B cell (primary cell): ENCODE measurements at regions not wholly inside any gene's neighbourhood (a gene's known extent, or its start where the extent isn't known, plus 50 kb on each side); places are given as distances from the start of the nearest gene placed in this dataset.

Source experiments
- ATAC-seq: fragments of 200-7000 bp; cut with Tn5 transposase; one replicate; pipeline ENCODE4 v1.10.0; 2021; ENCODE audit warnings: low read depth, mild to moderate bottlenecking, moderate number of reproducible peaks, moderate library complexity
- CTCF ChIA-PET: fragments of 350-600 bp; sonication (Branson Sonifier 250); formaldehyde crosslinking; loops from one replicate; lab custom pipeline; 2021; ENCODE audit warnings: antibody characterized with exemption, inconsistent platforms; lab: Charles Lee
- POLR2A ChIA-PET: fragments of 350-600 bp; sonication (Branson Sonifier 250); formaldehyde crosslinking; loops from one replicate; lab custom pipeline; 2021; ENCODE audit warnings: antibody characterized with exemption; lab: Charles Lee
- DNase-seq: peaks from one replicate; pipeline ENCODE4 v3.0.0; 2013
- H2AFZ ChIP-seq: 2 replicates; pipeline ENCODE4 v1.6.1; 2012; ENCODE audit warnings: mild to moderate bottlenecking, low read depth, low read length; ENCODE audit not compliant: insufficient read depth, poor library complexity, severe bottlenecking
- H3K27ac ChIP-seq, 2 donors: 1 replicate in 1 of 2; 2 replicates in 1 of 2; pipeline ENCODE4 v1.5.1; 2012 to 2013; ENCODE audit warnings: low read length in 2 of 2, mild to moderate bottlenecking in 2 of 2, moderate library complexity in 1 of 2
- H3K27me3 ChIP-seq, 4 experiments: fragments of 200-600 bp in 1 of 4; sonication (generic) in 1 of 4; replicated peaks in 1 of 4; 1 replicate in 2 of 4; 2 replicates in 2 of 4; pipeline versions ENCODE4 v1.6.1 to v1.7.0; 2013 to 2016; ENCODE audit warnings: low read length in 3 of 4, mild to moderate bottlenecking in 2 of 4, mixed read lengths in 1 of 4, moderate library complexity in 1 of 4; ENCODE audit not compliant: insufficient read depth in 4 of 4, control insufficient read depth in 3 of 4; ENCODE audit errors: control extremely low read depth in 1 of 4
- H3K36me3 ChIP-seq, 2 experiments: replicated peaks in 1 of 2; 1 replicate in 1 of 2; 2 replicates in 1 of 2; pipeline versions ENCODE4 v1.6.1 to v1.7.1; 2013; ENCODE audit warnings: low read length in 1 of 2; ENCODE audit not compliant: insufficient read depth in 2 of 2, control insufficient read depth in 1 of 2; ENCODE audit errors: control extremely low read depth in 1 of 2, extremely low read depth in 1 of 2
- H3K4me1 ChIP-seq, 2 donors: fragments of 200-600 bp in 1 of 2; sonication (generic) in 1 of 2; 1 replicate in 1 of 2; 2 replicates in 1 of 2; pipeline versions ENCODE4 v1.5.1 to v1.6.1; 2013 to 2017; ENCODE audit warnings: low read length in 2 of 2; ENCODE audit not compliant: control insufficient read depth in 2 of 2, insufficient read depth in 2 of 2
- H3K4me2 ChIP-seq: replicated peaks from 2 replicates; pipeline ENCODE3; 2012; ENCODE audit warnings: mild to moderate bottlenecking, low read depth, low read length; ENCODE audit not compliant: poor library complexity, severe bottlenecking
- H3K4me3 ChIP-seq, 5 experiments: fragments of 200-600 bp in 1 of 5; sonication (generic) in 1 of 5; 1 replicate in 3 of 5; 2 replicates in 2 of 5; pipeline versions ENCODE4 v1.5.1 to v1.7.0; 2011 to 2016; ENCODE audit warnings: low read length in 4 of 5, mild to moderate bottlenecking in 4 of 5, low read depth in 2 of 5, control low read depth in 1 of 5, moderate library complexity in 1 of 5; ENCODE audit not compliant: insufficient read depth in 1 of 5; ENCODE audit errors: control extremely low read depth in 1 of 5, extremely low read depth in 1 of 5
- H3K79me2 ChIP-seq: fragments of 200-600 bp; sonication (generic); one replicate; pipeline ENCODE4 v1.6.0; 2016; ENCODE audit warnings: low read length; ENCODE audit not compliant: control insufficient read depth, insufficient read depth
- H3K9ac ChIP-seq: fragments of 200-600 bp; sonication (generic); 2 replicates; pipeline ENCODE4 v1.6.1; 2017; ENCODE audit warnings: mild to moderate bottlenecking, low read length, moderate library complexity
- H3K9me3 ChIP-seq, 3 donors: one replicate each; pipeline versions ENCODE4 v1.6.1 to v1.7.1; 2013; ENCODE audit warnings: low read length in 2 of 3; ENCODE audit not compliant: control insufficient read depth in 2 of 3, insufficient read depth in 1 of 3; ENCODE audit errors: control extremely low read depth in 1 of 3
- H4K20me1 ChIP-seq: 2 replicates; pipeline ENCODE4 v1.6.0; 2012; ENCODE audit warnings: mild to moderate bottlenecking, low read length; ENCODE audit not compliant: insufficient read depth, control insufficient read depth, poor library complexity, severe bottlenecking
- H3K27ac Mint-ChIP-seq: one replicate; pipeline ENCODE4 v1.8.0; 2021; ENCODE audit warnings: mixed read lengths
- H3K27me3 Mint-ChIP-seq: one replicate; pipeline ENCODE4 v1.8.0; 2021; ENCODE audit warnings: mixed read lengths
- H3K4me1 Mint-ChIP-seq: one replicate; pipeline ENCODE4 v1.8.0; 2021; ENCODE audit warnings: mixed read lengths
- H3K4me3 Mint-ChIP-seq: one replicate; pipeline ENCODE4 v1.8.0; 2021; ENCODE audit warnings: mixed read lengths
- H3K9me3 Mint-ChIP-seq: one replicate; pipeline ENCODE4 v1.8.0; 2022; ENCODE audit warnings: mixed read lengths; ENCODE audit not compliant: insufficient read depth
- EZH2 ChIP-seq: IDR thresholded peaks from 2 replicates; pipeline ENCODE4 v1.6.1; 2012; ENCODE audit warnings: borderline replicate concordance, low read depth, mild to moderate bottlenecking, moderate library complexity, low read length; ENCODE audit not compliant: insufficient read depth, poor library complexity, severe bottlenecking
- WGBS: methylation state at CpG from one replicate; pipeline ENCODE4 v1.1.5; 2013; ENCODE audit warnings: missing lambda C conversion rate; ENCODE audit not compliant: insufficient coverage; 5-methylcytosine and 5-hydroxymethylcytosine counted together
- intact Hi-C: fragments of 100-400 bp; cut with micrococcal nuclease; formaldehyde crosslinking; loops from one replicate; pipeline ENCODE4 v1.10.0; 2022
- TF ChIP-seq, protein P1 (sequence below): fragments of 200-600 bp; IDR thresholded peaks from one replicate; pipeline ENCODE4 v1.8.0; 2022; ENCODE audit warnings: antibody characterized with exemption, mild to moderate bottlenecking

DNA sequence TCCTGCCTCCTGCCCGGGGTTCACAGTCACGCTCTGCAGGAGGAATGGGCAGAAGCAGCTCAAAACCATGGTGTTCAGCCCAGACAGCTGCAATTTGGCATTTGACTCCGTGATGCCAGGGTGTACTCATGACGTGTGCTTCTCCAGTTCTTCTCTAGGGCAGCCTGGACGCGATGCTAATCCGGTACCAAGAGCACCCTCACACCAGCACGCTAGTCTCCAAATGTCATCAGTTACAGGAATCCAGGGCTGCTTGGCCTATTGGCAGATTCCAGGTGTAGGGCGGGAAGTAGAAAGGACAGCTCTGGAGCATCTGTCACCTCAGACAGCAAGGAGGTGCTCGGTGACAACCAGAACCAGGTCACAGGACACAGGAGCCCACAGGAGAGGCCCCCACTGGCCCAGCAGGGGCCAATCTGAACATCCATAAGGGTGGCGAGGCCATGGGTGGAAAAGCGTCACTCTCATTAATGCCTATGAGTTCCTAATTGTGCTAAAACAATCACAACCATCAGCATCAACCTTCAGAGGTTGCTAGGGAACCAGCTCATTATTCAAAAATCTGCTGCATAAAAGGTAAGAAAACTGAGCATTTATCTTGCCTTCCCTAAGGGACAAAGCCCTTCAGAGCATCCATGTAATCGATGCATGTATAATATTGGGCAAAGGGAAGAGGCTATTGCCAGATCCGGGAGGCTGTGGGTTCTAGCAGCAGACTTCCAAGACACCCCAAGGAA is 241.9 kb upstream of the IRX4 start:
- DNase-seq = no peak
- Histone ChIP-seq H2AFZ (no peak overlapping the region), H3K9ac (no peak overlapping the region), H3K36me3 (no peaks in the 10 kb centered on the region), H3K27ac (no peak overlapping the region), H4K20me1 (no peaks in the 10 kb centered on the region), H3K79me2 (no peaks in the 10 kb centered on the region), H3K27me3 (no peaks in the 10 kb centered on the region), H3K4me2 (no peak overlapping the region), H3K4me3 (no peak overlapping the region), H3K4me1 (no peaks in the 10 kb centered on the region), H3K9me3 (peaks cover 0 to 30% (median 0%) of the 10 kb centered on the region in 3 donors)
- Mint-ChIP-seq H3K27ac (no peak overlapping the region), H3K4me1 (no peaks in the 10 kb centered on the region), H3K9me3 (peaks cover 10% of the 10 kb centered on the region), H3K27me3 (peaks cover 8% of the 10 kb centered on the region), H3K4me3 (no peak overlapping the region)
- CTCF ChIA-PET = no interaction called here
- TF ChIP-seq, protein P1, sequence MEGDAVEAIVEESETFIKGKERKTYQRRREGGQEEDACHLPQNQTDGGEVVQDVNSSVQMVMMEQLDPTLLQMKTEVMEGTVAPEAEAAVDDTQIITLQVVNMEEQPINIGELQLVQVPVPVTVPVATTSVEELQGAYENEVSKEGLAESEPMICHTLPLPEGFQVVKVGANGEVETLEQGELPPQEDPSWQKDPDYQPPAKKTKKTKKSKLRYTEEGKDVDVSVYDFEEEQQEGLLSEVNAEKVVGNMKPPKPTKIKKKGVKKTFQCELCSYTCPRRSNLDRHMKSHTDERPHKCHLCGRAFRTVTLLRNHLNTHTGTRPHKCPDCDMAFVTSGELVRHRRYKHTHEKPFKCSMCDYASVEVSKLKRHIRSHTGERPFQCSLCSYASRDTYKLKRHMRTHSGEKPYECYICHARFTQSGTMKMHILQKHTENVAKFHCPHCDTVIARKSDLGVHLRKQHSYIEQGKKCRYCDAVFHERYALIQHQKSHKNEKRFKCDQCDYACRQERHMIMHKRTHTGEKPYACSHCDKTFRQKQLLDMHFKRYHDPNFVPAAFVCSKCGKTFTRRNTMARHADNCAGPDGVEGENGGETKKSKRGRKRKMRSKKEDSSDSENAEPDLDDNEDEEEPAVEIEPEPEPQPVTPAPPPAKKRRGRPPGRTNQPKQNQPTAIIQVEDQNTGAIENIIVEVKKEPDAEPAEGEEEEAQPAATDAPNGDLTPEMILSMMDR = no peak
- TF ChIP-seq EZH2 = no peak
- ATAC-seq = no peak
- 90% methylated on average over 14 of the region's 14 CpGs for WGBS
- POLR2A ChIA-PET = no interaction called here
- intact Hi-C loops = no loop called here

DNA sequence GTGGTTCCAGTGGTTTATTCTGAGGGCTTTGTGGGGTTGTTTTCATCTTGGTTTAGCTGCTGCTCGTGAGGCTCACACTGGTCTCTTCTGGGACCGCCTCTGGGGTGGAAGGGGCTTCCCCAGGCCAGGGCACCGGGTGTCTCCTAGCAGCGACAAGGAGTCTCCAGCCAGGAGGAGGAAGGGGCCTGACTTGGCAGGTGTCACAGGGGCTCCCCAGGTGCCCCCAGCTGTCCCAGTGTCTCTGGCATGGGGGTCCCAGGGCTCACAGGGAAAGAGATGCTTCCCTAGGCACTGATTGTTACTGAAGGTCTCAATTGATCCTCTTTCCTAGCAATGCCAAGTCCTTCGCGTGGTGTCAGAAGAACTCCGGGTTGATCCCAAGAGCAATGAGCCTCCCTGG is 241.1 kb upstream of the IRX4 start:
- intact Hi-C loops = no loop called here
- Mint-ChIP-seq H3K27ac (no peak overlapping the region), H3K9me3 (peaks cover 10% of the 10 kb centered on the region), H3K27me3 (peaks cover 8% of the 10 kb centered on the region), H3K4me3 (no peak overlapping the region), H3K4me1 (no peaks in the 10 kb centered on the region)
- Histone ChIP-seq H3K27me3 (no peaks in the 10 kb centered on the region), H3K9ac (no peak overlapping the region), H3K4me3 (no peak overlapping the region), H3K27ac (no peak overlapping the region), H3K4me1 (no peaks in the 10 kb centered on the region), H3K79me2 (no peaks in the 10 kb centered on the region), H3K36me3 (no peaks in the 10 kb centered on the region), H2AFZ (no peak overlapping the region), H4K20me1 (no peaks in the 10 kb centered on the region), H3K4me2 (no peak overlapping the region), H3K9me3 (peaks cover 0 to 30% (median 0%) of the 10 kb centered on the region in 3 donors)
- TF ChIP-seq, protein P1 = no peak
- TF ChIP-seq EZH2 = no peak
- 89% methylated on average over 7 of the region's 7 CpGs for WGBS
- ATAC-seq = no peak
- CTCF ChIA-PET = no interaction called here
- POLR2A ChIA-PET = no interaction called here
- DNase-seq = no peak
